GM10266 (cell line): ENCODE measurements at regions not wholly inside any gene's neighbourhood (a gene's known extent, or its start where the extent isn't known, plus 50 kb on each side); places are given as distances from the start of the nearest gene placed in this dataset.
"Not testable (repeated sequence)": the region's sequence is repeated elsewhere in the genome, so short reads cannot be mapped to it uniquely, and the experiment has no call there.

Experiments
- DNase-seq: peaks from one replicate; pipeline ENCODE4 v3.0.0; 2012; ENCODE audit errors: extremely low spot score
- TF ChIP-seq, protein P1 (sequence below): IDR thresholded peaks from 2 replicates; pipeline ENCODE4 v1.5.1; 2012; ENCODE audit warnings: mild to moderate bottlenecking, low read depth; ENCODE audit not compliant: control insufficient read depth, insufficient read depth; ENCODE audit errors: missing control alignments

DNA sequence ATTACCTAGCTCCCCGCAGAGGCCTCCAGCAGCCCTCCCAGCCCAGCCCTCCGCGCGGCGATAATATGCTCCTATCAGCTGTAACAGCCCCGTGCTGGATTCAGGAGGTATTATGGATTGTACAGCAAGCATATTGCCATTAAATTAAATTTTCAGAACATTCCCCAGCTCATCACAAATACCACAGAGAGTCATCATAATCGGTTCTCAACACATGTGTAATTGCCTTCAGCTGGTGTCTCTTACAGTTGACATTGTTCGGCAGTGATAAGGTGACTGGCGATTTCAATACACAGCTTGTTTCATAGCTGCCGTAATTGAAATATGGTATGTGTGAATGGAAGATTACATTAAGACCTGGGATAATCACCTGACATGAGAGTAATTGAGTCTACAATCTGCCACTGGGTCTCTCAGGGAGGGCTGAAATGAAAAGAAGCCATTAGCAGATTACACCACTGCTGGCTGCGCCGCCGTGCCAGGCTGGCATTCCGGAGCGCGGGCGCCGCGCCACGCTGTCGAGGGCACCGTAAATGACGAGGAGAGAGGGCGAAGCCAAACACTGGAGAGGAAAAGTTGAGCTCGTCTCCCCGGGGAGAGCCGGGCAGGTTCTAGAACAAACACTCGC, 549.4 kb upstream of the SALL3 start:
- TF ChIP-seq, protein P1, sequence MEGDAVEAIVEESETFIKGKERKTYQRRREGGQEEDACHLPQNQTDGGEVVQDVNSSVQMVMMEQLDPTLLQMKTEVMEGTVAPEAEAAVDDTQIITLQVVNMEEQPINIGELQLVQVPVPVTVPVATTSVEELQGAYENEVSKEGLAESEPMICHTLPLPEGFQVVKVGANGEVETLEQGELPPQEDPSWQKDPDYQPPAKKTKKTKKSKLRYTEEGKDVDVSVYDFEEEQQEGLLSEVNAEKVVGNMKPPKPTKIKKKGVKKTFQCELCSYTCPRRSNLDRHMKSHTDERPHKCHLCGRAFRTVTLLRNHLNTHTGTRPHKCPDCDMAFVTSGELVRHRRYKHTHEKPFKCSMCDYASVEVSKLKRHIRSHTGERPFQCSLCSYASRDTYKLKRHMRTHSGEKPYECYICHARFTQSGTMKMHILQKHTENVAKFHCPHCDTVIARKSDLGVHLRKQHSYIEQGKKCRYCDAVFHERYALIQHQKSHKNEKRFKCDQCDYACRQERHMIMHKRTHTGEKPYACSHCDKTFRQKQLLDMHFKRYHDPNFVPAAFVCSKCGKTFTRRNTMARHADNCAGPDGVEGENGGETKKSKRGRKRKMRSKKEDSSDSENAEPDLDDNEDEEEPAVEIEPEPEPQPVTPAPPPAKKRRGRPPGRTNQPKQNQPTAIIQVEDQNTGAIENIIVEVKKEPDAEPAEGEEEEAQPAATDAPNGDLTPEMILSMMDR = no peak
- DNase-seq = no peak

DNA sequence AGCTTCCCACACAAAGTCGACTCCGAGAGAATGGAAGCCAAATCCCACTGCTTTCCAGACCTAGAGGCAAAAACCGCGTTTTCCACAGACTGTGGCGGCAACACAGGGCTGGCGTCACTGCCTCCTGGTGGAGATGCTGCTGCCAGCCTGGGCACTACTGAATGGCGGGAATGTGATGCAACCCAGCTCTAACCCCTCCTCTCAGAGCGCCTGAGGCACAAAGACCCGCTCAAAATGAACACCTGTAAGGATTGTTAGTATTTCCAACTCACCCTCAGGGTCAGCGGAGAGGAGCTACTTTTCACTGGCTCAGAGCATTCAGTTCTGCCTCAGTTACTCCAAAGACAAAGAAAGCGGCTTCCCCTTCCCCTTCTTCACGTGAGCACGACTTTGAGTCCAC, 548.0 kb upstream of the SALL3 start:
- no peak for DNase-seq
- TF ChIP-seq, protein P1 = no peak

GRCh38 chr18:78433562-78433961, 546.1 kb upstream of the SALL3 start:
- no peak for DNase-seq
- TF ChIP-seq, protein P1 = no peak

DNA sequence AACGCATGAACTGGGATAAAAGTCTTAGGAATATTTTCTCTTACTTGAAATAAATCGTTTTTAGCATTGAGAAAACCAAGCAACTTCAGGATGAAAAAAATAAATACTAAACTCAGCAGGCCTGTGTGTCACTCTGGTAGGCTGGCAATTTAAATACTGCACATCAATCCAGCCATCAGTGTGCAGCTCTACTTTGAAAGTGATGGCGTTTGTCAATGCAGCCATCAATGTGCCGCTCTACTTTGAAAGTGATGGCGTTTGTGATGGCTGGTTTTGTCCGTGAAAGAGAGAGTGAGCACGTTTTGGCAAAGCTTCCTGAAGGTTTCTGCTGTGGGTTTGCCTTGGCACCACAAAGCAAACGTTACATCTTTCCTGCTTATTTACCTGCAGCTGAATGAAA, 543.5 kb upstream of the SALL3 start:
- DNase-seq = no peak
- TF ChIP-seq, protein P1 = no peak

GRCh38 chr18:78438235-78438634, 541.4 kb upstream of the SALL3 start:
- not testable (repeated sequence) for DNase-seq

DNA sequence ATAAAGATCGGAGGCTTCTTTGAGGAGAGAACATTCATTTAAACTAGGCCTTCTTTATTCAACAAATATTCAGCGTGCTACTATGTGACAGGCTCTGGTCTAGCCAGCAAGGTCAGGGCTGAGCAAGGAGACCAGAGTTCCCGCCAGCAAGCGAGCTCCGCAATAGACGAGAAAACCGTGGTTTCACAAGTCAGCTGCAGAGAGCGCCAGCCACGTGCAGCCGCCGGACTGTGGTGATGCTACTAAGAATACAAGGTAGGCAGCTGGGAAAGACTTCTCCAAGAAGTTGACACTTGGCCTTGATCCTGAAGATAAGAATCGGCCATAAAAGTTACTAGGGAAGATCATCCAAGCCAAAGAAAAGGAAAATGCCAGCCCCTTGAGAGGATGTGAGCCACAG, 533.7 kb upstream of the SALL3 start:
- TF ChIP-seq, protein P1 = no peak

GRCh38 chr18:78447211-78447610, 532.4 kb upstream of the SALL3 start:
- no peak for DNase-seq
- TF ChIP-seq, protein P1 = no peak

More for the DNA sequence above, 533.7 kb upstream of the SALL3 start:
- DNase-seq = no peak

DNA sequence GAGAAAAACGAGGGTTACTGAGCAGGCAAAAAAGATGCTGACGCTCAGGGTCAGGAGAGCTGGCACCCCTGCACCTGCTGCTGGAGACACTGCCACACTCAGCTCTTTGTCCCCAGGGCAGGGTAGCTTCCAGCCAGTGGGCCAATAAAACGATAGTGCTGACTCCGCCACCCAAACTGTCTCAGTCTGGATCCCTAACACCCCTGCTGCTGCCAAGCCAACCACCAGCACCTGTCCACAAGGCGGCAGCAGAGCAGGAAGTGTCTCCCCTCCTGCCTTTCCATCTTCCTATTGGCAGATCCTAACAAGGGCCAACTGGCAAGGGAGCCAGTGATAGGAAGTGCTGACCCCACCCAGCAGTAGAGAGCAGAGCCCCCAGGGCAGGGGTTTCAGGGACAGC, 531.5 kb upstream of the SALL3 start:
- DNase-seq = no peak
- TF ChIP-seq, protein P1 = no peak
